ENCODE measurements at regions not wholly inside any gene's neighbourhood (a gene's known extent, or its start where the extent isn't known, plus 50 kb on each side); places are given as distances from the start of the nearest gene placed in this dataset.
A peak's percentile ranks its signal among the peaks of the same experiment; 100 is the strongest.

DNA sequence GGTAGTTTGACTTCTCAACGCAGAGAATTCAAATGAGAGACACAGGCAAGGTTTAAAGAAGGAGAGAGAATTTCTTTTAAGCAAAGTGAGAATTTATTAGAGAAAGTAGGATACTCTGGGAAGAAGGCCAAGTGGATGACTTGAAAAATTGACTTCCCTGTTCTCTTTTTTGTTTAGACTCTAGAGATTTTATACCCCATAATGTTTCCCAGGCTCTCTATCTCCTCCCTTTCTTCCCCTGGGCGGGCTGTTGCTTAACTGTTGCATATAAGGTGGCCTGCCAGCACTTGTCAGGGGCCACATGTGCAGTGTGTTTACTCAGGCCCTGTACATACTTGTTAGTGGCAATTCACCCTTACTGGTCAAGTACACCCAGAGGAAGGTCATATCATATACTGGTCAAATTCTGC, 403.7 kb downstream of the SLC6A15 start:
- TF ChIP-seq, protein P1, sequence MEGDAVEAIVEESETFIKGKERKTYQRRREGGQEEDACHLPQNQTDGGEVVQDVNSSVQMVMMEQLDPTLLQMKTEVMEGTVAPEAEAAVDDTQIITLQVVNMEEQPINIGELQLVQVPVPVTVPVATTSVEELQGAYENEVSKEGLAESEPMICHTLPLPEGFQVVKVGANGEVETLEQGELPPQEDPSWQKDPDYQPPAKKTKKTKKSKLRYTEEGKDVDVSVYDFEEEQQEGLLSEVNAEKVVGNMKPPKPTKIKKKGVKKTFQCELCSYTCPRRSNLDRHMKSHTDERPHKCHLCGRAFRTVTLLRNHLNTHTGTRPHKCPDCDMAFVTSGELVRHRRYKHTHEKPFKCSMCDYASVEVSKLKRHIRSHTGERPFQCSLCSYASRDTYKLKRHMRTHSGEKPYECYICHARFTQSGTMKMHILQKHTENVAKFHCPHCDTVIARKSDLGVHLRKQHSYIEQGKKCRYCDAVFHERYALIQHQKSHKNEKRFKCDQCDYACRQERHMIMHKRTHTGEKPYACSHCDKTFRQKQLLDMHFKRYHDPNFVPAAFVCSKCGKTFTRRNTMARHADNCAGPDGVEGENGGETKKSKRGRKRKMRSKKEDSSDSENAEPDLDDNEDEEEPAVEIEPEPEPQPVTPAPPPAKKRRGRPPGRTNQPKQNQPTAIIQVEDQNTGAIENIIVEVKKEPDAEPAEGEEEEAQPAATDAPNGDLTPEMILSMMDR (IDR thresholded peaks at IDR 0.05) = no peak
- TF ChIP-seq POLR2A (IDR thresholded peaks at IDR 0.05) (no peak), POLR2AphosphoS5 (IDR thresholded peaks at IDR 0.05) (peak in 1 of 4 donors; percentile 6), EP300 (IDR thresholded peaks at IDR 0.05) (no peak)

All from sigmoid colon (tissue), 4 donors.